ENCODE measurements at regions not wholly inside any gene's neighbourhood (a gene's known extent, or its start where the extent isn't known, plus 50 kb on each side); places are given as distances from the start of the nearest gene placed in this dataset.

GRCh38 chr2:18501156-18501555 is 59.3 kb downstream of the RDH14 start:
- TF ChIP-seq, protein P1, sequence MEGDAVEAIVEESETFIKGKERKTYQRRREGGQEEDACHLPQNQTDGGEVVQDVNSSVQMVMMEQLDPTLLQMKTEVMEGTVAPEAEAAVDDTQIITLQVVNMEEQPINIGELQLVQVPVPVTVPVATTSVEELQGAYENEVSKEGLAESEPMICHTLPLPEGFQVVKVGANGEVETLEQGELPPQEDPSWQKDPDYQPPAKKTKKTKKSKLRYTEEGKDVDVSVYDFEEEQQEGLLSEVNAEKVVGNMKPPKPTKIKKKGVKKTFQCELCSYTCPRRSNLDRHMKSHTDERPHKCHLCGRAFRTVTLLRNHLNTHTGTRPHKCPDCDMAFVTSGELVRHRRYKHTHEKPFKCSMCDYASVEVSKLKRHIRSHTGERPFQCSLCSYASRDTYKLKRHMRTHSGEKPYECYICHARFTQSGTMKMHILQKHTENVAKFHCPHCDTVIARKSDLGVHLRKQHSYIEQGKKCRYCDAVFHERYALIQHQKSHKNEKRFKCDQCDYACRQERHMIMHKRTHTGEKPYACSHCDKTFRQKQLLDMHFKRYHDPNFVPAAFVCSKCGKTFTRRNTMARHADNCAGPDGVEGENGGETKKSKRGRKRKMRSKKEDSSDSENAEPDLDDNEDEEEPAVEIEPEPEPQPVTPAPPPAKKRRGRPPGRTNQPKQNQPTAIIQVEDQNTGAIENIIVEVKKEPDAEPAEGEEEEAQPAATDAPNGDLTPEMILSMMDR (IDR thresholded peaks at IDR 0.05) = no peak
- TF ChIP-seq POLR2A (IDR thresholded peaks at IDR 0.05) (no peak), EP300 (IDR thresholded peaks at IDR 0.05) (no peak)

Measured in ovary (tissue), 3 donors.